ENCODE measurements at regions not wholly inside any gene's neighbourhood (a gene's known extent, or its start where the extent isn't known, plus 50 kb on each side); places are given as distances from the start of the nearest gene placed in this dataset.

DNA sequence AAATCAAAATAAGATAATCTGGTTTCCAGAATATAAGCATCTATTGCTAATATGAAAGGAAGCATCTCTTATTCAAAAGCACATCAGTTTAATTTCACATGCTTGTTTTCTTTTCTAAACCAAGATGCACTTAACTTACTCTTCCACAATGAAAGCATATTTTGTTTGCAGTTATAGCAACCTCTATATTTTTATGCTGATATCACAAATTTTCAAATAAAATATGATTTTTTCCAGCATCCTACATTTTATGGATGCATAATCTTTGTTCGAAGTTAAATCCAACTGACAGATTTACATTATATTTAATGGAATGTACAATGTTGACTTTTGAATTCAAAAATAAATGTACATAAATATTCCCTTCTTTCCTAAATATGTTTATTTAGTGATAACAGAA, 978.3 kb upstream of the B3GALT2 start:
- TF ChIP-seq, protein P1, sequence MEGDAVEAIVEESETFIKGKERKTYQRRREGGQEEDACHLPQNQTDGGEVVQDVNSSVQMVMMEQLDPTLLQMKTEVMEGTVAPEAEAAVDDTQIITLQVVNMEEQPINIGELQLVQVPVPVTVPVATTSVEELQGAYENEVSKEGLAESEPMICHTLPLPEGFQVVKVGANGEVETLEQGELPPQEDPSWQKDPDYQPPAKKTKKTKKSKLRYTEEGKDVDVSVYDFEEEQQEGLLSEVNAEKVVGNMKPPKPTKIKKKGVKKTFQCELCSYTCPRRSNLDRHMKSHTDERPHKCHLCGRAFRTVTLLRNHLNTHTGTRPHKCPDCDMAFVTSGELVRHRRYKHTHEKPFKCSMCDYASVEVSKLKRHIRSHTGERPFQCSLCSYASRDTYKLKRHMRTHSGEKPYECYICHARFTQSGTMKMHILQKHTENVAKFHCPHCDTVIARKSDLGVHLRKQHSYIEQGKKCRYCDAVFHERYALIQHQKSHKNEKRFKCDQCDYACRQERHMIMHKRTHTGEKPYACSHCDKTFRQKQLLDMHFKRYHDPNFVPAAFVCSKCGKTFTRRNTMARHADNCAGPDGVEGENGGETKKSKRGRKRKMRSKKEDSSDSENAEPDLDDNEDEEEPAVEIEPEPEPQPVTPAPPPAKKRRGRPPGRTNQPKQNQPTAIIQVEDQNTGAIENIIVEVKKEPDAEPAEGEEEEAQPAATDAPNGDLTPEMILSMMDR (IDR thresholded peaks at IDR 0.05; ENCODE audit: control insufficient read depth, insufficient read depth, low read depth, low read length, missing control alignments) = no peak
- no peak for DNase-seq (ENCODE audit: low read depth)
- no peak overlapping the region for H3K4me3 ChIP-seq (ENCODE audit: control insufficient read depth, low read depth, low read length)

DNA sequence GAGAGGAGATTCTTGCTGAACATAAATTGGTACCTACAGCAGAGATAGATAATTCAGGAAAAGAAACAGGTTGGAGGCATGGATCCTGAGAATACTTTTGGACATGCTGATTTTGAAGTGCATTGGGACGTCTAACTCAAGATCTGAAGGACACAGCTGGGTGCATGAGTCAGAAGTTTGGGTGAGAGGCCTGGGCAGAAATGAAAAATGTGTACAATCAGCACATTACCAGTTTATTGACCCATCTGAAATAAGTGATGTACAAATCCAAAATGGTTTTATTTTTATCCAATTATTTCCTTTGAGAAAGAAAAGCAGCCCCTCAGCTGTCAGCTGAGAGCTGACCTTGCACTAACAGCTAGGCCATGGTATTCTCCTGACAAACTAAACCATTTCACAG, 975.2 kb upstream of the B3GALT2 start:
- TF ChIP-seq, protein P1 (IDR thresholded peaks at IDR 0.05; ENCODE audit: control insufficient read depth, insufficient read depth, low read depth, low read length, missing control alignments) = no peak

DNA sequence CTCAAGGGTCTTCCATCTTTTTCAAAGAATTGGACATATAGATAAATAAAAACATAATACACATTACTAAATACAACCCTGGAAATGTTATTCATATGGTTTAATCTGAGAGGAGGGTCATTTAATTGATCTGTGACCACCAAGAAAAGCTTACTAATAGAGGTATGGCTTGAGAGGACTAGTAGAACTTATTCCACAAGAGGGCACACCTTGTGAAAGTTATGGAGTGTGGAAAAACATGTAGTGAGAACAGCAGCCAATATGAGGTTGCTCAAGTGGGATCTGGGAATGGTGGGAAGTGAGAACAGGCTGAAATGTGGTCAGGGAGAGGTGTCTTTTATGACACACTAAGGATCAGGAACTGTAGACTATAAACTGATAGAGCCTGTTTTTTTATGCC, 973.5 kb upstream of the B3GALT2 start:
- no peak for DNase-seq (ENCODE audit: low read depth)
- TF ChIP-seq, protein P1 (IDR thresholded peaks at IDR 0.05; ENCODE audit: control insufficient read depth, insufficient read depth, low read depth, low read length, missing control alignments) = no peak

More for the DNA sequence above, 975.2 kb upstream of the B3GALT2 start:
- no peak overlapping the region for H3K4me3 ChIP-seq (ENCODE audit: control insufficient read depth, low read depth, low read length)
- DNase-seq (ENCODE audit: low read depth) = no peak

DNA sequence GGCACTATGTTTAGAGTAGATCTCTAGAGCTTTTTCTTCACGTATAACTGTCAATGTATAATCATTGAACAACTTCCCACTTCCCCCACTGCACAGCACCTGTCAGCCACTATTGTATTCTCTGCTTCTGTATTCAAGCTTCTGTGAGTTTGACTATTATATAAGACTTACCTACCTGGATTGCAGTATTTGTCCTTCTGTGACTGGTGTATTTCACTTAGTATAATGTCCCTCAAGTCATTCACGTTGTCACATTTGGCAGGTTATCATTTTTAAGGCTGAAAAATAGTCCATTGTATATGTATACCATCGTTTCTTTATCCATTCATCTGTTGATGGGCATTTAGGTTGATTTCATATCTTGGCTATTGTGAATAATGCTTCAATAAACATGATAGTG, 969.5 kb upstream of the B3GALT2 start:
- H3K4me3 ChIP-seq (ENCODE audit: control insufficient read depth, low read depth, low read length) = no peak overlapping the region
- DNase-seq (ENCODE audit: low read depth) = no peak
- TF ChIP-seq, protein P1 (IDR thresholded peaks at IDR 0.05; ENCODE audit: control insufficient read depth, insufficient read depth, low read depth, low read length, missing control alignments) = no peak

More for the DNA sequence above, 973.5 kb upstream of the B3GALT2 start:
- no peak overlapping the region for H3K4me3 ChIP-seq (ENCODE audit: control insufficient read depth, low read depth, low read length)

DNA sequence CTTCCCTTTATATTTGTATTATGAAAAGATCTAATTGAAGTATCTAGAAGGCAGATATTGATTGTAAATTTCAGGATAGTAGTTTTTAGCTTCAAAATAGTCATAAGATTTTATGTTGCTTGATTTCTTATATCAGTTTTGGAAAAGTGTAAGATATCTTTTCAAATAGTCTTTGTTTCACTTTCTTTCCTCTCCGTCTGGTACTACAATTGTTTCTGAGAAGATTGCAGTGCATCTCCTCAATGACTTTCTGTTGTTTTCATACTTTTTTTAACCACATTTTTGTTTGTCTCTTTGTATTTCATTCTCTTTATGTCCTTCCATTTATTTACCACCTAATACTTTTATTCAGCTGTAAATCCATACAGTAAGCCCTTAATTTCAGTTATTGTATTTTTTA, 964.6 kb upstream of the B3GALT2 start:
- no peak for DNase-seq (ENCODE audit: low read depth)
- H3K4me3 ChIP-seq (ENCODE audit: control insufficient read depth, low read depth, low read length) = no peak overlapping the region
- TF ChIP-seq, protein P1 (IDR thresholded peaks at IDR 0.05; ENCODE audit: control insufficient read depth, insufficient read depth, low read depth, low read length, missing control alignments) = no peak

DNA sequence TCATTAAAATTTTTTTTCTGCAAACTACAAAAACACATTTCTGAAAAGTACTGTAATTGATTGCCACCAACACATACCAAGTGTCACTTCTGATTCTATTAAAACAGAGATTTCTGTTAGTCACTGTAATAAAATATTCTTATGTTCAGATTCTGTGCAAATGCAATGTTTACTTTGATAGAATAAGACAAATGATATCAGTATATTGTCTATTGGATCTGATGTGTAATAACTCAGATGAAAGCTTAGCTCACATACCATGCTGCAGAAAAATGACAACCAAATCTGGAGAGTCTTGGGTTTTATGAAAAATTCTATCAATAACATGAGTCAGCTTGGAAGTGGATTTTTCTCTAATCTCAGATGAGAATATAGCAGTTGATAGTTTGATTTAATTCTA, 963.8 kb upstream of the B3GALT2 start:
- no peak overlapping the region for H3K4me3 ChIP-seq (ENCODE audit: control insufficient read depth, low read depth, low read length)

More for the DNA sequence above, 963.8 kb upstream of the B3GALT2 start:
- DNase-seq (ENCODE audit: low read depth) = no peak
- TF ChIP-seq, protein P1 (IDR thresholded peaks at IDR 0.05; ENCODE audit: control insufficient read depth, insufficient read depth, low read depth, low read length, missing control alignments) = no peak

All from AG09309 (cell line).